ENCODE measurements at regions not wholly inside any gene's neighbourhood (a gene's known extent, or its start where the extent isn't known, plus 50 kb on each side); places are given as distances from the start of the nearest gene placed in this dataset.

GRCh38 chr3:107920538-107920937, 170.3 kb downstream of the CD47 start:
- no peak for TF ChIP-seq POLR2AphosphoS5 (IDR thresholded peaks at IDR 0.05)
- Histone ChIP-seq H3K9ac (ENCODE audit: low read length) (no peak overlapping the region), H2AFZ (ENCODE audit: low read depth, low read length) (no peak overlapping the region), H3K4me3 (ENCODE audit: low read length) (no peak overlapping the region), H3F3A (ENCODE audit: insufficient read depth, low read length, poor library complexity, severe bottlenecking) (no peaks in the 10 kb centered on the region), H3K36me3 (ENCODE audit: insufficient read depth, low read length) (no peaks in the 10 kb centered on the region), H3K27ac (ENCODE audit: low read length) (no peak overlapping the region), H3K79me2 (replicated peaks; ENCODE audit: insufficient read depth, low read length) (no peaks in the 10 kb centered on the region), H3K27me3 (ENCODE audit: insufficient read depth, low read depth, low read length) (no peaks in the 10 kb centered on the region), H4K20me1 (ENCODE audit: insufficient read depth) (no peaks in the 10 kb centered on the region), H3K9me2 (ENCODE audit: insufficient read depth, low read length) (no peaks in the 10 kb centered on the region), H3K9me3 (ENCODE audit: low read length) (no peaks in the 10 kb centered on the region), H3K4me2 (ENCODE audit: low read length) (no peak overlapping the region)

GRCh38 chr3:107919239-107919638, 171.6 kb downstream of the CD47 start:
- Histone ChIP-seq H3K9ac (ENCODE audit: low read length) (no peak overlapping the region), H3K36me3 (ENCODE audit: insufficient read depth, low read length) (no peaks in the 10 kb centered on the region), H3K27me3 (ENCODE audit: insufficient read depth, low read depth, low read length) (no peaks in the 10 kb centered on the region), H3K4me3 (ENCODE audit: low read length) (no peak overlapping the region), H3K79me2 (replicated peaks; ENCODE audit: insufficient read depth, low read length) (no peaks in the 10 kb centered on the region), H4K20me1 (ENCODE audit: insufficient read depth) (no peaks in the 10 kb centered on the region), H3K27ac (ENCODE audit: low read length) (no peak overlapping the region), H3K9me3 (ENCODE audit: low read length) (no peaks in the 10 kb centered on the region), H3F3A (ENCODE audit: insufficient read depth, low read length, poor library complexity, severe bottlenecking) (no peaks in the 10 kb centered on the region), H3K4me2 (ENCODE audit: low read length) (no peak overlapping the region), H3K9me2 (ENCODE audit: insufficient read depth, low read length) (no peaks in the 10 kb centered on the region), H2AFZ (ENCODE audit: low read depth, low read length) (no peak overlapping the region)
- TF ChIP-seq CTCF (IDR thresholded peaks at IDR 0.05; ENCODE audit: poor library complexity, severe bottlenecking): no peak
- TF ChIP-seq SMC3 (conservative IDR thresholded peaks at IDR 0.05; ENCODE audit: poor library complexity): no peak
- no peak for TF ChIP-seq MXI1 (conservative IDR thresholded peaks at IDR 0.05; ENCODE audit: poor library complexity, severe bottlenecking)
- TF ChIP-seq EZH2 (IDR thresholded peaks at IDR 0.05; ENCODE audit: borderline replicate concordance, insufficient read depth, low read length, poor library complexity, severe bottlenecking): no peak
- no peak for TF ChIP-seq EP300 (conservative IDR thresholded peaks at IDR 0.05; ENCODE audit: poor library complexity, severe bottlenecking)
- no peak for TF ChIP-seq REST (IDR thresholded peaks at IDR 0.05; ENCODE audit: borderline replicate concordance)
- TF ChIP-seq RAD21 (conservative IDR thresholded peaks at IDR 0.05): no peak
- TF ChIP-seq POLR2AphosphoS5 (IDR thresholded peaks at IDR 0.05): no peak
- no peak for TF ChIP-seq TAF1 (IDR thresholded peaks at IDR 0.05; ENCODE audit: low read depth)

- no peaks in the 10 kb centered on the region for H3K9me2 ChIP-seq (ENCODE audit: insufficient read depth, low read length)
- no peaks in the 10 kb centered on the region for H3K36me3 ChIP-seq (ENCODE audit: insufficient read depth, low read length)
- H3F3A ChIP-seq (ENCODE audit: insufficient read depth, low read length, poor library complexity, severe bottlenecking): no peaks in the 10 kb centered on the region
- H3K27me3 ChIP-seq (ENCODE audit: insufficient read depth, low read depth, low read length): no peaks in the 10 kb centered on the region
- no peak overlapping the region for H2AFZ ChIP-seq (ENCODE audit: low read depth, low read length)
- no peak for TF ChIP-seq TAF1 (IDR thresholded peaks at IDR 0.05; ENCODE audit: low read depth)
- TF ChIP-seq CTCF (IDR thresholded peaks at IDR 0.05; ENCODE audit: poor library complexity, severe bottlenecking): no peak
- TF ChIP-seq EZH2 (IDR thresholded peaks at IDR 0.05; ENCODE audit: borderline replicate concordance, insufficient read depth, low read length, poor library complexity, severe bottlenecking): no peak
- no peak for TF ChIP-seq MXI1 (conservative IDR thresholded peaks at IDR 0.05; ENCODE audit: poor library complexity, severe bottlenecking)
- no peak for TF ChIP-seq EP300 (conservative IDR thresholded peaks at IDR 0.05; ENCODE audit: poor library complexity, severe bottlenecking)
- TF ChIP-seq REST (IDR thresholded peaks at IDR 0.05; ENCODE audit: borderline replicate concordance): no peak
- TF ChIP-seq RAD21 (conservative IDR thresholded peaks at IDR 0.05): no peak
- no peak for TF ChIP-seq SMC3 (conservative IDR thresholded peaks at IDR 0.05; ENCODE audit: poor library complexity)
- no peak for TF ChIP-seq POLR2AphosphoS5 (IDR thresholded peaks at IDR 0.05)
- H3K4me3 ChIP-seq (ENCODE audit: low read length): no peak overlapping the region
- no peak overlapping the region for H3K4me2 ChIP-seq (ENCODE audit: low read length)
- H3K27ac ChIP-seq (ENCODE audit: low read length): no peak overlapping the region
- no peaks in the 10 kb centered on the region for H3K79me2 ChIP-seq (replicated peaks; ENCODE audit: insufficient read depth, low read length)
- H3K9me3 ChIP-seq (ENCODE audit: low read length): no peaks in the 10 kb centered on the region
- H3K9ac ChIP-seq (ENCODE audit: low read length): no peak overlapping the region
- H4K20me1 ChIP-seq (ENCODE audit: insufficient read depth): no peaks in the 10 kb centered on the region
Measured at GRCh38 chr3:107916171-107916570, 174.7 kb downstream of the CD47 start.
